ENCODE measurements at regions not wholly inside any gene's neighbourhood (a gene's known extent, or its start where the extent isn't known, plus 50 kb on each side); places are given as distances from the start of the nearest gene placed in this dataset.

DNA sequence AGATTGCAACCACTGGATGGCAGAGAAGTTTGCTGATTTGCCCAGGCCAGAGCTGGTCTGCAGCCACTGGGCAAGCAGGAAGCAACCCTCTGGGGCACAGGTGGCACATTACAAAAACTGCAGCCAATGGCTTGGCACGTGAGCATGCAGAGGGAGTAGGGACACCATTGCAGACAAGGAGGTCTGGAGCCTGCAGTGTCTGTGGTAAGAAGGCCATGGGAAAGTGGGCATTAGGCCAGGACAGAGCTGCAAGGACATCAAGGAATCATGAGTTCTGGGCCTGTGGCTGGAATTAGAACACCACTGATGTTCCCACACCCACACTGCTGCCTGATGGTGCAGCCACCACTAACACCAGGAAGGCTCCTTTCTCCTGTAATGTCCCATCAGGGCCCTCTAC, 113.0 kb downstream of the TSEN15 start:
- no peaks in the 10 kb centered on the region for H3K27me3 ChIP-seq (ENCODE audit: insufficient read depth, low read length)
- no peaks in the 10 kb centered on the region for H3K79me2 ChIP-seq (ENCODE audit: insufficient read depth, low read length)
- no peaks in the 10 kb centered on the region for H3K79me1 ChIP-seq (ENCODE audit: insufficient read depth, low read depth, low read length, poor library complexity, severe bottlenecking)
- no peak overlapping the region for H3K4me2 ChIP-seq (ENCODE audit: insufficient read depth, insufficient read length, low read length)
- DNase-seq, result no peak
- H3K9me3 ChIP-seq (ENCODE audit: control insufficient read depth, low read depth, low read length), result no peaks in the 10 kb centered on the region
- no peak overlapping the region for H3K18ac ChIP-seq (ENCODE audit: insufficient read length, low read depth, low read length)
- no peaks in the 10 kb centered on the region for H3K4me1 ChIP-seq (ENCODE audit: insufficient read depth, low read length)
- Mint-ChIP-seq H3K4me1 (no peaks in the 10 kb centered on the region), H3K27me3 (ENCODE audit: low read depth) (no peaks in the 10 kb centered on the region), H3K4me3 (no peak overlapping the region), H3K27ac (no peak overlapping the region), H3K9me3 (no peaks in the 10 kb centered on the region), H3K36me3 (ENCODE audit: insufficient read depth in 1 of 3, low read depth in 3 of 3) (no peaks in the 10 kb centered on the region)
- H2BK120ac ChIP-seq (ENCODE audit: low read depth, low read length, poor library complexity, severe bottlenecking), result no peak overlapping the region
- no peak overlapping the region for H3K4ac ChIP-seq (ENCODE audit: low read depth, low read length)
- no peak overlapping the region for H3K23ac ChIP-seq (ENCODE audit: insufficient read length, low read depth, low read length)
- H4K91ac ChIP-seq (ENCODE audit: insufficient read length, low read depth, low read length), result no peak overlapping the region
- no peak overlapping the region for H2BK5ac ChIP-seq (ENCODE audit: insufficient read length, low read length)
- no CpG with 5 or more reads among the region's 1 CpG for WGBS (ENCODE audit: extremely low coverage, insufficient read length, low lambda C conversion rate)
- H4K5ac ChIP-seq (ENCODE audit: insufficient read length, low read depth, low read length), result no peak overlapping the region
- no peak overlapping the region for H3K9ac ChIP-seq (ENCODE audit: extremely low read depth, insufficient read length, low read length)
- no peak overlapping the region for H4K8ac ChIP-seq (replicated peaks; ENCODE audit: insufficient read length, low read depth, low read length)
- H2BK20ac ChIP-seq (ENCODE audit: low read depth, low read length, poor library complexity, severe bottlenecking), result no peak overlapping the region
- H2BK15ac ChIP-seq (ENCODE audit: low read depth, low read length), result no peak overlapping the region
- no peaks in the 10 kb centered on the region for H3K23me2 ChIP-seq (ENCODE audit: insufficient read length, low read depth, low read length, poor library complexity, severe bottlenecking)
- H3T11ph ChIP-seq (ENCODE audit: low read length), result no peak overlapping the region
- TF ChIP-seq, protein P1, sequence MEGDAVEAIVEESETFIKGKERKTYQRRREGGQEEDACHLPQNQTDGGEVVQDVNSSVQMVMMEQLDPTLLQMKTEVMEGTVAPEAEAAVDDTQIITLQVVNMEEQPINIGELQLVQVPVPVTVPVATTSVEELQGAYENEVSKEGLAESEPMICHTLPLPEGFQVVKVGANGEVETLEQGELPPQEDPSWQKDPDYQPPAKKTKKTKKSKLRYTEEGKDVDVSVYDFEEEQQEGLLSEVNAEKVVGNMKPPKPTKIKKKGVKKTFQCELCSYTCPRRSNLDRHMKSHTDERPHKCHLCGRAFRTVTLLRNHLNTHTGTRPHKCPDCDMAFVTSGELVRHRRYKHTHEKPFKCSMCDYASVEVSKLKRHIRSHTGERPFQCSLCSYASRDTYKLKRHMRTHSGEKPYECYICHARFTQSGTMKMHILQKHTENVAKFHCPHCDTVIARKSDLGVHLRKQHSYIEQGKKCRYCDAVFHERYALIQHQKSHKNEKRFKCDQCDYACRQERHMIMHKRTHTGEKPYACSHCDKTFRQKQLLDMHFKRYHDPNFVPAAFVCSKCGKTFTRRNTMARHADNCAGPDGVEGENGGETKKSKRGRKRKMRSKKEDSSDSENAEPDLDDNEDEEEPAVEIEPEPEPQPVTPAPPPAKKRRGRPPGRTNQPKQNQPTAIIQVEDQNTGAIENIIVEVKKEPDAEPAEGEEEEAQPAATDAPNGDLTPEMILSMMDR (conservative IDR thresholded peaks at IDR 0.05), result no peak
- no peak overlapping the region for H2AK5ac ChIP-seq (ENCODE audit: insufficient read length, low read length)
- no peak overlapping the region for H2BK12ac ChIP-seq (ENCODE audit: insufficient read length, low read depth, low read length)
- no peak overlapping the region for H3K27ac ChIP-seq (ENCODE audit: insufficient read length, low read depth, low read length)
- H2AFZ ChIP-seq (ENCODE audit: low read length), result no peak overlapping the region
- no peaks in the 10 kb centered on the region for H4K20me1 ChIP-seq (ENCODE audit: control insufficient read depth, insufficient read depth, insufficient read length)
- H3K14ac ChIP-seq (ENCODE audit: insufficient read depth, low read length), result no peak overlapping the region; the same call in 1 of the 2 replicates
- H3K56ac ChIP-seq (ENCODE audit: insufficient read length, low read depth, low read length), result no peak overlapping the region
